ENCODE measurements at regions not wholly inside any gene's neighbourhood (a gene's known extent, or its start where the extent isn't known, plus 50 kb on each side); places are given as distances from the start of the nearest gene placed in this dataset.
A peak's percentile ranks its signal among the peaks of the same experiment; 100 is the strongest.
"Not testable (repeated sequence)": the region's sequence is repeated elsewhere in the genome, so short reads cannot be mapped to it uniquely, and the experiment has no call there.

DNA sequence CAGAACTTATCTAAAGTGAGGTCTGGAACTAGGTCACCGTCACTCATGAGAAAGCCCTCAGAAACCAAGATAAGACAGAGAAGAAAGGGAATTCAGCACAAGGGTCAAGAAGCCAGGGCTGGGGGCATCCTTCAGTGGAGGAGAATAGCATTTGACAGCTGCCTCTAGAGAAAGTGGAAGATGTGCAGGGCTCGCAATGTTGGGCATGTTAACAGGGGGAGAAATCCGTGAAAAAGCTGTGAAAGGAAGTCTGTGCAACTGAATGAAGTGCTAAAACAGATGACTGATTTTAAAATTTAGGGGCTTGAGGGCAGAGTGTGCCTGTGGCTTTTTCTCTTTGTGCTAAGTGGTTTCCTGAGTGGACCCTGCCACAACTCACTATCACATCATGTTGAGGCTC lies 97.7 kb upstream of the IFNG-AS1 start:
- no peak for DNase-seq (ENCODE audit: low read depth in 4 of 4, low spot score in 3 of 4)

- DNase-seq (ENCODE audit: low read depth in 4 of 4, low spot score in 3 of 4), result no peak
Measured at GRCh38 chr12:67892259-67893021, 96.8 kb upstream of the IFNG-AS1 start.

GRCh38 chr12:67893022-67893580 lies 96.1 kb upstream of the IFNG-AS1 start:
- DNase-seq (ENCODE audit: low read depth in 4 of 4, low spot score in 3 of 4), result peak in 1 of 4 donors; percentile 38

- DNase-seq (ENCODE audit: low read depth in 4 of 4, low spot score in 3 of 4), result not testable (repeated sequence)
Measured at GRCh38 chr12:67900418-67900817, 88.8 kb upstream of the IFNG-AS1 start.

- DNase-seq (ENCODE audit: low read depth in 4 of 4, low spot score in 3 of 4), result no peak
Measured at GRCh38 chr12:67909091-67909531, 80.1 kb upstream of the IFNG-AS1 start.

DNA sequence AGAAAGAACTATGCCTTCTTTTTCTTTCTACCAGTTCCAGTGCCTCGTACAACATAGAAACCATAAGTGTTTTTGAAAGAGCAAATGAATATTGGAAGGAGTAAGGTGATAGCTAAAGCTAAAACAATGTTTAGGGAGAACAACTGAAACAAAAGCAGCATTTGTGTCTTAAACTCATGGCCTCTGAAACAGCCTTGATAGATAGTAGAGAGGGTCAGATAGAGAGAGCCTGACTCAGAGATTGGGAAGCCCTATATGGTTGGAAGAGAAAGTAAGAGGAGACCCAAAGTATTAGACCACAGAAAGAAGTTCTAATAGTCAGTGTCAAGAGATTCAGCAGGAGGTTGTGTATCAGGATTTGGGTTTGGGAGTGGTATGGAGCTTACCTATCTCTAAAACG lies 79.6 kb upstream of the IFNG-AS1 start:
- no peak for DNase-seq (ENCODE audit: low read depth in 4 of 4, low spot score in 3 of 4)

GRCh38 chr12:67910360-67911274 lies 78.6 kb upstream of the IFNG-AS1 start:
- no peak for DNase-seq (ENCODE audit: low read depth in 4 of 4, low spot score in 3 of 4)

DNA sequence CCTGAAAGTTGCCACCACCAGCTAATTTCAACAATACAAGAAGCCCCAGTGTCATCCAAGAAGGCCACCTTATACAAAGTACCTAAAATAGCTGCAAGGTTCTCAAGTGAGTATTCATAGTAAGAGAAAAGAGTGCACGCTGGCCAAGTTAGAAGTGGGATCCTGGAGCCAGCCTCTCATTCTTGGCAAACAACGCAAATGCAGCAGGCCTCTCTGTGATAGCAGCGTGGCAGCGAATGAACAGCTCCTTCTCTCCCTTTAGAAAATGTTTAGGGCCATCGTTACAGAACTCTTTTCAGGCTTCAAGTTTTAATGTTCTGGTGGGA lies 78.0 kb upstream of the IFNG-AS1 start:
- DNase-seq (ENCODE audit: low read depth in 4 of 4, low spot score in 3 of 4), result no peak

- DNase-seq (ENCODE audit: low read depth in 4 of 4, low spot score in 3 of 4), result no peak
Measured at GRCh38 chr12:67911789-67912188, 77.5 kb upstream of the IFNG-AS1 start.

GRCh38 chr12:67915335-67915851 lies 73.9 kb upstream of the IFNG-AS1 start:
- no peak for DNase-seq (ENCODE audit: low read depth in 4 of 4, low spot score in 3 of 4)

DNA sequence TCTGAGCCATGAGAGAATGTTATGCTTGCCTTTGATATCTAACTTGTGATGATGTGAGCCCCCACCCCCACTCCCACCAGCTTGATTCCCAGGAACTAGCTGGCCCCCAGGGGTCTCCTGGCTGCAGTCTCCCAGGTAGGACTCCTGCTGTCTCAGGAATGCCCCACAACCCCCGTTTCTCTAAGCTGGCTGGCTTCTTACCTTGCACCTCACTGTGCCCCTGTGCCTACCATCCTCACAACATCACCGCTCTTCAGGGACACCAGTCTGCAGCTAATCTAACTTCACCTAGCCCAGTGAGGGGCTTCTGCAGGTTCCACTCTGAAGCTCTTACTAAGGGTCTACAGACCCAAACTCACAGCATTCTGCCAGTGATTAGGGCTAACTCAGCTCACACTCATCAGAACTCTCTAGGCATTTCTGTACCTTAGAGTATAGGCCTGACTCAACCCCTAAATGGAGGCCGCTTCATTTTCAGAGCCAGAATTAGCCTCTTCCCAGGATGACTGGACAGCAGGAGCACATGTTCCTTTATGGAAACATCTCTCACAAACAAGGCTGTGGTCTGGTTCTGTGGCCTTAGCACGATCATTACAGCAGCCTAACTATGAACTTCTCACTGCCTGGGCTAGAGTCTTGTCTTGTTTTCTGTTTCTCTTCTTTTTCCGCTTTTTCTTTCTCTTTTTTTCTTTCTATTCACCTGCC lies 72.8 kb upstream of the IFNG-AS1 start:
- DNase-seq (ENCODE audit: low read depth in 4 of 4, low spot score in 3 of 4), result no peak

GRCh38 chr12:67917811-67918210 lies 71.4 kb upstream of the IFNG-AS1 start:
- DNase-seq (ENCODE audit: low read depth in 4 of 4, low spot score in 3 of 4), result no peak

DNA sequence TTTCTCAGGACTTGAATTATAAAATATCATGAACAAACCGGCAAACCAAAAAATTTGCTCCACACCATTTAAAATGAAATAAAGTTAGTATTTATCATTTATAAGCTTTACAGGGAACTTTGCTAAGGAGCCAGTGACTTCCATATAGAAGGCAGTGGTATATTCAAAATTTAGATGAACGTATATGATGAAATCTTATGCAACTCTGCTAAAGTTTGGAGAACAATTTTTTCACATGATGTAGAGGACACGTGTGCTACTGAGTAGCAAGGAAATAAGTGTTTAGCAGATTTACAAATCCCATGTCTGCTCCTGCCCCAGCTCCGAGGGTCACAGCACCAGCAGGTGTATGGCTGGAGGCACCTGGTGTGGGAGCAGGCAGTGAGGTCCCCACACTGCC lies 70.8 kb upstream of the IFNG-AS1 start:
- DNase-seq (ENCODE audit: low read depth in 4 of 4, low spot score in 3 of 4), result no peak

- DNase-seq (ENCODE audit: low read depth in 4 of 4, low spot score in 3 of 4), result no peak
Measured at GRCh38 chr12:67919406-67919805, 69.8 kb upstream of the IFNG-AS1 start.

DNA sequence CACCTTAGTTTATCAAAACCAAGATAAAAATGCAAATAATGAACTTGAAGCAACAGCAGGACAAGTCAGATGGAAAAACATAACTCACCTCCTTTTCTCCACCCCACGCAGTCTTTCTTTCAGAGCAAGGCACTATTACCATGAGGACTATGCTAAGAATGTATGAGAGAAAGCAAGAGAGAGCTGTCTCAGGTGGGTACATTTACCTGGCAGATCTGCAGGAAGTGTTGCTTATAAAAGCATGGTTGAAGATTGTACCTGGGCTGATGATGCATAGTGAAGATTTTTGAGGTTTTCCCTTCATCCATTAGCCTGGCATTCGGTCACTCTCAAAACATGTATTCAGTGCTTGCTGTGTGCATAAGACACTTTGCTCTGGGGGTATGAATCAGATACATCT lies 68.8 kb upstream of the IFNG-AS1 start:
- no peak for DNase-seq (ENCODE audit: low read depth in 4 of 4, low spot score in 3 of 4)

DNA sequence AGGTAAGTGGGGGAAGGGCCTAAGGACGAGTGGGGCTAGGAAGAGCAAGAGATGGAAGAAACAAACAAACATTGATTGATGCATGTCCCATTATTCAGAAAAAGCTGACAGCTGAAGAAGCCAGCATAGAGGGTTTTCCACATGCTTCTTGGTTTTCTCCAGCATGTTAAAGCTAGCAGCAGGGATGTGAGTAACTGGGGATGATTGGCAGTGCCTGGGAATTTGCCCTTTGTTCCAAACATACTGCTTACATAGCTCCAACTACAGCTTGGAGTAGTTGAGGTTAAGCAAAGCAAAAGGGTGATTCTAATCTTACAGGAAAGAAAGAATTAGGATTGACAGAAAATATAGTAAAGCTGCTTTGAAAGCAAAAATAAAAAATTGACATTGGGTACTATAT lies 68.0 kb upstream of the IFNG-AS1 start:
- DNase-seq (ENCODE audit: low read depth in 4 of 4, low spot score in 3 of 4), result no peak

GRCh38 chr12:67922245-67922644 lies 67.0 kb upstream of the IFNG-AS1 start:
- no peak for DNase-seq (ENCODE audit: low read depth in 4 of 4, low spot score in 3 of 4)

- DNase-seq (ENCODE audit: low read depth in 4 of 4, low spot score in 3 of 4), result no peak
Measured at GRCh38 chr12:67925077-67925476, 64.2 kb upstream of the IFNG-AS1 start.

DNA sequence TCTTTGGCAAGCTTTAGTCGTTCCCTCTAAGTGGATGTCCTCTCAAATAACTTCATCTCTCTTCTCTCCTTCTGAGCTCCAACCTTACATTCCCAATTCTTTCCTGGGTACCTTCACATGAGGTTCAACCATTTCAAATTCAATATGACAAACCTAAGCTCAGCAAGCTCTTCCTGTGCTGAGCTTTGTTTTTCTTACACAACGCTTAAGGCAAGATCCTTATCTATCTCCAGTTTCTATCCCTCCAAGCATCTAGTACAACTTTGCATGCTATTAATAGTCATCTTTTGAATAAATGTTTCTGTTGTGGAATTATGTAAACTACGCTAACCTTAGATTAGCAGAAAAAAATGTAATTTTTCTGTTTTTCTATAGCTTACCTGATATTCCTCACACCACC lies 63.7 kb upstream of the IFNG-AS1 start:
- no peak for DNase-seq (ENCODE audit: low read depth in 4 of 4, low spot score in 3 of 4)

GRCh38 chr12:67926063-67926462 lies 63.2 kb upstream of the IFNG-AS1 start:
- no peak for DNase-seq (ENCODE audit: low read depth in 4 of 4, low spot score in 3 of 4)

DNA sequence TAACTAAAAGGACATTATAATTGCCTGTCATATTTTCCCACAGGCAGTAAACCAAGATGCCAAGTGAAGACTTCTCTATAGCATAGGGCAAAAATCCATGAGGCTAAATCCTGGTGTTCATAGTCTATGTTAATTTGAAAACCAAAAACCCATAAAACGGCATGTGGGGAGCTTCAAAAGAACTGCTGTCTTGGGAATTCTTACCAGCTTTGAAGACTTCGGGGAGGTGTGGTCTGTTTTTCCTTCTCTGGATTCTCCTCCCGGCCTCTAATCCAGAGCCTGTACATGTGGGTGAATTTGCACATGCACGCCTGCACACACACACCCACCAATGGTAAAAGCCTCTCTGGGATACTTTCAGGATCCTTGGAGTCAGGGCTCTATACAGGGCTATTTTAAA lies 61.9 kb upstream of the IFNG-AS1 start:
- no peak for DNase-seq (ENCODE audit: low read depth in 4 of 4, low spot score in 3 of 4)

Measured in right renal pelvis (tissue), 4 donors.